ENCODE measurements at regions not wholly inside any gene's neighbourhood (a gene's known extent, or its start where the extent isn't known, plus 50 kb on each side); places are given as distances from the start of the nearest gene placed in this dataset.

DNA sequence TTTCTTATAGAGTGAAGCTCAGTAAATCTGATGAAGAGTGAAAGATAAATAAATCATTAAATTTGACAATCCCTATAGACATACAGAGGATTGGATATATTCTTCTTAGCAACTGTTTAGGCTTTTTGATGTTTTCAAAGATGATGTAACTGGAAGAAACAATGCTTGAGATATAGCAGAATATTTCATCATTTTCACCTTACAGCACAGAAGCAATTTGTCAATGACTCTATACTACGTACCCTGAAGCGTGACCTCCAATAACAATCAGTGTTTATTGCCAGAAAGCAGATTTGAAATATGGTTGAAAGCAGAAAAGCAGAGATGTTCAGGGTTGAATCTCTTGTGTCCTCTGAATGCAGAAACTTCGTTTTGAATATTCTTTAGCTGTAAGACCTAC lies 228.4 kb downstream of the DTHD1 start:
- DNase-seq = no peak
- intact Hi-C loops (cut with DNase I; ENCODE audit: low total_unique reads) = no loop called here
- Histone ChIP-seq H3K27me3 (no peaks in the 10 kb centered on the region), H3K4me3 (no peak overlapping the region), H3K9me3 (no peaks in the 10 kb centered on the region), H3K4me1 (no peaks in the 10 kb centered on the region), H3K36me3 (ENCODE audit: low read depth, missing control alignments) (no peaks in the 10 kb centered on the region), H3K27ac (no peak overlapping the region)
- no peak for TF ChIP-seq POLR2A (IDR thresholded peaks at IDR 0.05)
- TF ChIP-seq, protein P1, sequence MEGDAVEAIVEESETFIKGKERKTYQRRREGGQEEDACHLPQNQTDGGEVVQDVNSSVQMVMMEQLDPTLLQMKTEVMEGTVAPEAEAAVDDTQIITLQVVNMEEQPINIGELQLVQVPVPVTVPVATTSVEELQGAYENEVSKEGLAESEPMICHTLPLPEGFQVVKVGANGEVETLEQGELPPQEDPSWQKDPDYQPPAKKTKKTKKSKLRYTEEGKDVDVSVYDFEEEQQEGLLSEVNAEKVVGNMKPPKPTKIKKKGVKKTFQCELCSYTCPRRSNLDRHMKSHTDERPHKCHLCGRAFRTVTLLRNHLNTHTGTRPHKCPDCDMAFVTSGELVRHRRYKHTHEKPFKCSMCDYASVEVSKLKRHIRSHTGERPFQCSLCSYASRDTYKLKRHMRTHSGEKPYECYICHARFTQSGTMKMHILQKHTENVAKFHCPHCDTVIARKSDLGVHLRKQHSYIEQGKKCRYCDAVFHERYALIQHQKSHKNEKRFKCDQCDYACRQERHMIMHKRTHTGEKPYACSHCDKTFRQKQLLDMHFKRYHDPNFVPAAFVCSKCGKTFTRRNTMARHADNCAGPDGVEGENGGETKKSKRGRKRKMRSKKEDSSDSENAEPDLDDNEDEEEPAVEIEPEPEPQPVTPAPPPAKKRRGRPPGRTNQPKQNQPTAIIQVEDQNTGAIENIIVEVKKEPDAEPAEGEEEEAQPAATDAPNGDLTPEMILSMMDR (IDR thresholded peaks at IDR 0.05) = no peak
- WGBS, 2 donors = 74 to 90% methylated on average over 3 of the region's 3 CpGs

DNA sequence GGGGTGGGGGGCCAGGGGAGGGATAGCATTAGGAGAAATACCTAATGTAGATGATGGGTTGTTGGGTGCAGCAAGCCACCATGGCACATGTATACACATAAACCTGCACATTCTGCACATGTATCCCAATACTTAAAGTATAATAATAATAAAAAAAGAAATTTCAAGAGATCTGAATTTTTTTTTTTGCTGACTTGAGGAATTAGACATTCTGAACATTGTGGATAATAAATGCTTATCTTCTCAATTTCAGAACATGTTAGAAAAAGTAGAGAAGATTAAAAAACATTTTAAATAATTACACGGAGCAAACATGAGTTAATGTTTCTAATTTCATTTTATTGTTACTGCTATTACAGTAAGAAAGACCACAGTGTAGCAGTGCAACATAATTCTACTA lies 230.4 kb downstream of the DTHD1 start:
- H3K36me3 ChIP-seq (ENCODE audit: low read depth, missing control alignments) = no peaks in the 10 kb centered on the region
- no peak overlapping the region for H3K27ac ChIP-seq
- no peaks in the 10 kb centered on the region for H3K9me3 ChIP-seq
- TF ChIP-seq, protein P1 (IDR thresholded peaks at IDR 0.05) = no peak
- no peak for TF ChIP-seq POLR2A (IDR thresholded peaks at IDR 0.05)
- H3K4me1 ChIP-seq = no peaks in the 10 kb centered on the region
- H3K27me3 ChIP-seq = no peaks in the 10 kb centered on the region
- 47 to 56% methylated on average over 1 of the region's 1 CpG for WGBS, 2 donors
- intact Hi-C loops (cut with DNase I; ENCODE audit: low total_unique reads) = no loop called here
- DNase-seq = no peak
- no peak overlapping the region for H3K4me3 ChIP-seq

DNA sequence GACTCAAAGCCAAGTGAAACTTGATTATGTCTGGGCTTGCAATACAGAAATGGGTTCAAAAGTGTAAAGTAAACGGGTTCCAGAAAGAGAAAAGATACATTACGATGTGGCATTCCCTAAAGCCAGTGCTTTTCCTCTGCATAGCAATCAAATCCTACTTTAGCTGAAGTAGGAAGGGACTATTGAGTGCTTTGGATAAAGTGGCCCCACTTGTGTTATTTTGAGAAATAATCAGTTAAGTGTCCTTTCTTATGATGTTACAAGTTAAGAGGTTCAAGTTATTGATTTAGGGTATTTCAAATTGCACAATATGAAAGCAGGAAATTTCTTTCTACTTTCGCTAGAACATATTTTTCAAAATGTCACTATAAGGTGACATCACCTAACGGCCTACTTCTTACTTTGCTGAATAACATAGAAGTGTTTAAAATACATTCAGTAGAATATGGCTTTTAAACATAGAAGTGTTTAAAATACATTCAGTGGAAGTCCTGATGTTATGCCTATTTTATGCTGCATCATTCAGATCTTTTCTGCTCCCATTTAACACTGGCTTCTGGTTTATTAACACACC lies 235.2 kb downstream of the DTHD1 start:
- no peaks in the 10 kb centered on the region for H3K9me3 ChIP-seq
- no peaks in the 10 kb centered on the region for H3K27me3 ChIP-seq
- no peak overlapping the region for H3K4me3 ChIP-seq
- 84 to 88% methylated on average over 4 of the region's 4 CpGs for WGBS, 2 donors
- intact Hi-C loops (cut with DNase I; ENCODE audit: low total_unique reads) = no loop called here
- no peaks in the 10 kb centered on the region for H3K4me1 ChIP-seq
- DNase-seq = no peak
- H3K27ac ChIP-seq = no peak overlapping the region
- H3K36me3 ChIP-seq (ENCODE audit: low read depth, missing control alignments) = no peaks in the 10 kb centered on the region
- TF ChIP-seq, protein P1 (IDR thresholded peaks at IDR 0.05) = no peak
- no peak for TF ChIP-seq POLR2A (IDR thresholded peaks at IDR 0.05)

DNA sequence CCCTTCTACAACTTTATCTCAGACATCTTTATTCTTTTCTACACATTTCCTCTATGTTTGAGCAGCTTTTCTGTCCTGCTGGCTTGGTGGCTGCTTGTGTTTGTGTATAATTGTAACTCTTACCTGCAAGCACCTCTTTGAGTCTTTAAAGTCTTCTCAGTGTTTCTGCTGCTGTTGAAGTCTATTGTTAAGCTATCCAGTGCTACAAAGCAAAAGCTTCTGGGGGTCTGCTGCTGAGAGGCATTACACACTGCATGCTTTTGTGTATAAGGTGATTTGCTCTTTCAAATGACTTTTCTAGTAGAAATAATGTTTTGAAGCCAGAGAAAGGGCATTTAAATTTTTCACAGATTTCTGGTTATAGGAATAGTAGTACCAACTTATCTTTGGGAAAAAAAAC lies 241.8 kb downstream of the DTHD1 start:
- Histone ChIP-seq H3K27me3 (no peaks in the 10 kb centered on the region), H3K4me3 (no peak overlapping the region), H3K36me3 (ENCODE audit: low read depth, missing control alignments) (no peaks in the 10 kb centered on the region), H3K27ac (no peak overlapping the region), H3K4me1 (no peaks in the 10 kb centered on the region), H3K9me3 (no peaks in the 10 kb centered on the region)
- intact Hi-C loops (cut with DNase I; ENCODE audit: low total_unique reads) = no loop called here
- TF ChIP-seq, protein P1 (IDR thresholded peaks at IDR 0.05) = no peak
- DNase-seq = no peak

DNA sequence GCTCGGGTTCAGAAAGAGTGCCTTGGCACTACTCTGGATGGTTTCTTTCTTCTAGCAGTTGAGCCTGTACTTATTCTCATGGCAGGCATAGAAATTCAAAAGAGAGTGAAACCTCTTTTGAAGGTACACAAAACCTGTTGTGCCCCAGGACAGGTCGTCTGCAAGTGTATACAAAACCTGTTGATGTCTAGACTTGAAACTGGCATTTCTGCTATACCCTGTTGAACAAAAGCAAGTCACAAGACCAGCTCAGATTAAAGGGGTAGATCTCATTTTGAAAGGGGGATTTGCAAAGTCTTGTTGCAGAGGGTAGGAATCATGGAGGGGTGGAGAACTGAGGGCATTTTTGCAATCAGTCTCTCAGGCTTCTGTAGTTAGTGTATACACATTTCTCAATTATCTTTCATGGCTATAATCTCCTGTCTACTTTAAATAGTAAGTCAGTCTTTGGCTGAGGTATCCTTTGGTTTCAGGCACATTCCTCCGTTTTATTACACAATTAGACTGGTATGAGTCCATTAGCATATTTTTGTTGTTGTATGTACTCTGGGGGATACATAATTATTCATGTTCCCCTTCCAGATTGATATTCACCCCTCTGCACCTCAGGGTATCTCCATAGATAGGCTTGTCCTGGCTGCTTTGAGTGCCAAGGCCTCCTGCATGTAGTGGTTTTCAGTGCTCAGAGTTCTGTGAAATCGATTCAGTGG lies 251.4 kb downstream of the DTHD1 start:
- H3K27me3 ChIP-seq = no peaks in the 10 kb centered on the region
- H3K27ac ChIP-seq = no peak overlapping the region
- no peak for DNase-seq
- TF ChIP-seq POLR2A (IDR thresholded peaks at IDR 0.05) = no peak
- TF ChIP-seq, protein P1 (IDR thresholded peaks at IDR 0.05) = no peak
- no peak overlapping the region for H3K4me3 ChIP-seq
- H3K9me3 ChIP-seq = no peaks in the 10 kb centered on the region
- H3K4me1 ChIP-seq = no peaks in the 10 kb centered on the region
- H3K36me3 ChIP-seq (ENCODE audit: low read depth, missing control alignments) = no peaks in the 10 kb centered on the region
- 67 to 78% methylated on average over 4 of the region's 4 CpGs for WGBS, 2 donors
- intact Hi-C loops (cut with DNase I; ENCODE audit: low total_unique reads) = no loop called here
